Peyer's patch (tissue), 4 donors: ENCODE measurements at regions not wholly inside any gene's neighbourhood (a gene's known extent, or its start where the extent isn't known, plus 50 kb on each side); places are given as distances from the start of the nearest gene placed in this dataset.

ENCODE experiments used
- DNase-seq, 3 donors: peaks; one replicate each; pipeline ENCODE4 v3.0.0-alpha.2; 2017 to 2019
- H3K27ac ChIP-seq, 4 donors: fragments of 200-600 bp; sonication (generic); one replicate each; pipeline ENCODE4 v1.5.1; 2016 to 2019
- H3K27me3 ChIP-seq, 2 donors: fragments of 200-600 bp; sonication (generic); one replicate each; pipeline ENCODE4 v1.5.1; 2019
- H3K36me3 ChIP-seq, 3 donors: fragments of 200-600 bp; sonication (generic); one replicate each; pipeline ENCODE4 v1.5.1; 2016 to 2019
- H3K4me1 ChIP-seq, 4 donors: fragments of 200-600 bp; sonication (generic); one replicate each; pipeline ENCODE4 v1.5.1; 2016 to 2019
- H3K4me3 ChIP-seq, 4 donors: fragments of 200-600 bp; sonication (generic); 1 replicate in 3 of 4; 2 replicates in 1 of 4; pipeline ENCODE4 v1.5.1; 2016 to 2019; ENCODE audit warnings: mild to moderate bottlenecking in 1 of 4
- H3K9me3 ChIP-seq, 4 donors: fragments of 200-600 bp; sonication (generic); one replicate each; pipeline ENCODE4 v1.5.1; 2016 to 2019; ENCODE audit warnings: mild to moderate bottlenecking in 1 of 4
- CTCF ChIP-seq, 6 experiments: fragments of 450-650 bp in 4 of 6; fragments of 200-600 bp in 2 of 6; sonication (generic) in 1 of 6; IDR thresholded peaks; one replicate each; pipeline ENCODE4 v1.5.1; 2017 to 2019; ENCODE audit warnings: antibody characterized with exemption in 6 of 6, mild to moderate bottlenecking in 3 of 6, moderate library complexity in 1 of 6
- POLR2A ChIP-seq, 2 donors: fragments of 450-650 bp; IDR thresholded peaks; one replicate each; pipeline ENCODE4 v1.5.1; 2017; ENCODE audit warnings: antibody characterized with exemption in 2 of 2, mild to moderate bottlenecking in 2 of 2, moderate library complexity in 2 of 2

- no peak overlapping the region for H3K4me3 ChIP-seq
- no peak for DNase-seq
- no peaks in the 10 kb centered on the region for H3K27me3 ChIP-seq
- TF ChIP-seq POLR2A (IDR thresholded peaks at IDR 0.05): no peak
- no peak for TF ChIP-seq CTCF (IDR thresholded peaks at IDR 0.05)
- no peaks in the 10 kb centered on the region for H3K9me3 ChIP-seq
- H3K36me3 ChIP-seq: no peaks in the 10 kb centered on the region
- H3K4me1 ChIP-seq: no peaks in the 10 kb centered on the region
- no peak overlapping the region for H3K27ac ChIP-seq
Observed at GRCh38 chr10:85256481-85256880, 928.1 kb downstream of the CCSER2 start.

GRCh38 chr10:85259908-85260307 is 931.5 kb downstream of the CCSER2 start:
- Histone ChIP-seq H3K9me3 (no peaks in the 10 kb centered on the region), H3K4me1 (no peaks in the 10 kb centered on the region), H3K27ac (no peak overlapping the region), H3K36me3 (no peaks in the 10 kb centered on the region), H3K4me3 (no peak overlapping the region), H3K27me3 (no peaks in the 10 kb centered on the region)
- TF ChIP-seq POLR2A (IDR thresholded peaks at IDR 0.05): no peak
- no peak for TF ChIP-seq CTCF (IDR thresholded peaks at IDR 0.05)
- no peak for DNase-seq

GRCh38 chr10:85262992-85263391 is 934.6 kb downstream of the CCSER2 start:
- no peaks in the 10 kb centered on the region for H3K36me3 ChIP-seq
- DNase-seq: no peak

DNA sequence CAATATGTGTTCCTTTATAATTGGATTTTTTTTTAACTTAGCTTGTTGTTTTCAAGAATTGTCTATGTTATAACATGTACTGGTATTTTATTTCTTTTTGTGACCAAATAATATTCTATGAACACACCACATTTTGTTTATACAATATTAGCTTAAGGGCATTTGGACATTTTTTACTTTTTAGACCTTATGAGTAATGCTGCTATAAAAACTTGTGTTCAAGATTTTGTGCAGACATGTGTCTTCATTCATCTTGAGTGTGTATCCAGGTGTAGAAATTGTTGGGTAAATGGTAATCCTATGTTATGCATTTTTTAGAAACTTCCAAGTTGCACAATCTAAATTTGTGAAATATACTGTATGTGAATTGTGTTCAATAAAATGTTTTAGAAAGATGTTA is 936.7 kb downstream of the CCSER2 start:
- DNase-seq: no peak
- Histone ChIP-seq H3K36me3 (no peaks in the 10 kb centered on the region), H3K4me1 (no peaks in the 10 kb centered on the region), H3K4me3 (no peak overlapping the region), H3K27ac (no peak overlapping the region), H3K9me3 (no peaks in the 10 kb centered on the region), H3K27me3 (no peaks in the 10 kb centered on the region)
- no peak for TF ChIP-seq POLR2A (IDR thresholded peaks at IDR 0.05)
- TF ChIP-seq CTCF (IDR thresholded peaks at IDR 0.05): no peak

More at GRCh38 chr10:85262992-85263391, 934.6 kb downstream of the CCSER2 start:
- H3K9me3 ChIP-seq: no peaks in the 10 kb centered on the region
- TF ChIP-seq CTCF (IDR thresholded peaks at IDR 0.05): no peak
- TF ChIP-seq POLR2A (IDR thresholded peaks at IDR 0.05): no peak
- H3K27ac ChIP-seq: no peak overlapping the region
- no peaks in the 10 kb centered on the region for H3K4me1 ChIP-seq
- H3K4me3 ChIP-seq: no peak overlapping the region
- H3K27me3 ChIP-seq: no peaks in the 10 kb centered on the region

GRCh38 chr10:85266808-85267207 is 938.4 kb downstream of the CCSER2 start:
- no peak for TF ChIP-seq POLR2A (IDR thresholded peaks at IDR 0.05)
- no peak for TF ChIP-seq CTCF (IDR thresholded peaks at IDR 0.05)
- no peak overlapping the region for H3K4me3 ChIP-seq
- no peak for DNase-seq
- no peaks in the 10 kb centered on the region for H3K9me3 ChIP-seq
- no peak overlapping the region for H3K27ac ChIP-seq
- H3K27me3 ChIP-seq: no peaks in the 10 kb centered on the region
- no peaks in the 10 kb centered on the region for H3K4me1 ChIP-seq
- no peaks in the 10 kb centered on the region for H3K36me3 ChIP-seq

- Histone ChIP-seq H3K27me3 (no peaks in the 10 kb centered on the region), H3K9me3 (no peaks in the 10 kb centered on the region), H3K4me3 (no peak overlapping the region), H3K4me1 (no peaks in the 10 kb centered on the region), H3K27ac (no peak overlapping the region), H3K36me3 (no peaks in the 10 kb centered on the region)
- TF ChIP-seq CTCF (IDR thresholded peaks at IDR 0.05) (no peak), POLR2A (IDR thresholded peaks at IDR 0.05) (no peak)
- no peak for DNase-seq
Observed at GRCh38 chr10:85280014-85280413, 951.6 kb downstream of the CCSER2 start.
